OCI-M2 (cell line): ENCODE measurements at regions not wholly inside any gene's neighbourhood (a gene's known extent, or its start where the extent isn't known, plus 50 kb on each side); places are given as distances from the start of the nearest gene placed in this dataset.
"Not testable (repeated sequence)": the region's sequence is repeated elsewhere in the genome, so short reads cannot be mapped to it uniquely, and the experiment has no call there.

Experiments
- DNase-seq: peaks from one replicate; lab custom pipeline; 2025; ENCODE audit not compliant: unreplicated experiment; lab: John Stamatoyannopoulos, UW

GRCh38 chr6:113672491-113673149 is 184.5 kb upstream of the MARCKS start:
- DNase-seq = no peak

- no peak for DNase-seq
These were observed 183.1 kb upstream of the MARCKS start for GRCh38 chr6:113674075-113674474.

- no peak for DNase-seq
These were observed 181.1 kb upstream of the MARCKS start for GRCh38 chr6:113676057-113676456.

GRCh38 chr6:113676968-113677367 is 180.2 kb upstream of the MARCKS start:
- no peak for DNase-seq

GRCh38 chr6:113679051-113679450 is 178.1 kb upstream of the MARCKS start:
- no peak for DNase-seq

- no peak for DNase-seq
These were observed 176.8 kb upstream of the MARCKS start for GRCh38 chr6:113680301-113680700.

- no peak for DNase-seq
These were observed 173.2 kb upstream of the MARCKS start for GRCh38 chr6:113683968-113684367.

GRCh38 chr6:113684382-113684901 is 172.7 kb upstream of the MARCKS start:
- DNase-seq = no peak

GRCh38 chr6:113686049-113686448 is 171.1 kb upstream of the MARCKS start:
- DNase-seq = no peak

GRCh38 chr6:113689620-113690019 is 167.5 kb upstream of the MARCKS start:
- not testable (repeated sequence) for DNase-seq

GRCh38 chr6:113690281-113691259 is 166.6 kb upstream of the MARCKS start:
- no peak for DNase-seq

GRCh38 chr6:113691260-113691656 is 165.9 kb upstream of the MARCKS start:
- no peak for DNase-seq

GRCh38 chr6:113693851-113694250 is 163.3 kb upstream of the MARCKS start:
- no peak for DNase-seq

- DNase-seq = no peak
These were observed 162.7 kb upstream of the MARCKS start for GRCh38 chr6:113694278-113695077.

GRCh38 chr6:113695516-113695915 is 161.6 kb upstream of the MARCKS start:
- no peak for DNase-seq

- no peak for DNase-seq
These were observed 160.2 kb upstream of the MARCKS start for GRCh38 chr6:113696960-113697359.

- DNase-seq = no peak
These were observed 159.3 kb upstream of the MARCKS start for GRCh38 chr6:113697632-113698410.

GRCh38 chr6:113699239-113699638 is 157.9 kb upstream of the MARCKS start:
- no peak for DNase-seq

GRCh38 chr6:113701552-113702254 is 155.4 kb upstream of the MARCKS start:
- no peak for DNase-seq

- no peak for DNase-seq
These were observed 150.0 kb upstream of the MARCKS start for GRCh38 chr6:113707194-113707593.
